ENCODE measurements at regions not wholly inside any gene's neighbourhood (a gene's known extent, or its start where the extent isn't known, plus 50 kb on each side); places are given as distances from the start of the nearest gene placed in this dataset.

- TF ChIP-seq POLR2A (IDR thresholded peaks at IDR 0.05) (no peak), EP300 (IDR thresholded peaks at IDR 0.05) (no peak)
Observed at GRCh38 chr4:28827866-28828265, 1892.3 kb upstream of the PCDH7 start.
